ENCODE measurements at regions not wholly inside any gene's neighbourhood (a gene's known extent, or its start where the extent isn't known, plus 50 kb on each side); places are given as distances from the start of the nearest gene placed in this dataset.

- no peak for TF ChIP-seq ZNF274 (IDR thresholded peaks at IDR 0.05; ENCODE audit: borderline replicate concordance, extremely low read depth, low read length)
- TF ChIP-seq ATF2 (IDR thresholded peaks at IDR 0.05; ENCODE audit: low read length), result no peak
- no peak for TF ChIP-seq CEBPB (IDR thresholded peaks at IDR 0.05; ENCODE audit: low read depth, low read length)
Observed at GRCh38 chr2:60029566-60029883, 523.9 kb downstream of the BCL11A start.
